ENCODE measurements at regions not wholly inside any gene's neighbourhood (a gene's known extent, or its start where the extent isn't known, plus 50 kb on each side); places are given as distances from the start of the nearest gene placed in this dataset.

- no peak overlapping the region for H3K27ac ChIP-seq (ENCODE audit: low read length in 2 of 2)
- Mint-ChIP-seq H3K9me3 (ENCODE audit: insufficient read depth) (no peaks in the 10 kb centered on the region), H3K27ac (no peak overlapping the region), H3K4me3 (no peak overlapping the region), H3K4me1 (no peaks in the 10 kb centered on the region), H3K27me3 (no peaks in the 10 kb centered on the region)
- TF ChIP-seq EZH2 (IDR thresholded peaks at IDR 0.05; ENCODE audit: borderline replicate concordance, insufficient read depth, low read depth, low read length, poor library complexity, severe bottlenecking): no peak
- TF ChIP-seq, protein P1, sequence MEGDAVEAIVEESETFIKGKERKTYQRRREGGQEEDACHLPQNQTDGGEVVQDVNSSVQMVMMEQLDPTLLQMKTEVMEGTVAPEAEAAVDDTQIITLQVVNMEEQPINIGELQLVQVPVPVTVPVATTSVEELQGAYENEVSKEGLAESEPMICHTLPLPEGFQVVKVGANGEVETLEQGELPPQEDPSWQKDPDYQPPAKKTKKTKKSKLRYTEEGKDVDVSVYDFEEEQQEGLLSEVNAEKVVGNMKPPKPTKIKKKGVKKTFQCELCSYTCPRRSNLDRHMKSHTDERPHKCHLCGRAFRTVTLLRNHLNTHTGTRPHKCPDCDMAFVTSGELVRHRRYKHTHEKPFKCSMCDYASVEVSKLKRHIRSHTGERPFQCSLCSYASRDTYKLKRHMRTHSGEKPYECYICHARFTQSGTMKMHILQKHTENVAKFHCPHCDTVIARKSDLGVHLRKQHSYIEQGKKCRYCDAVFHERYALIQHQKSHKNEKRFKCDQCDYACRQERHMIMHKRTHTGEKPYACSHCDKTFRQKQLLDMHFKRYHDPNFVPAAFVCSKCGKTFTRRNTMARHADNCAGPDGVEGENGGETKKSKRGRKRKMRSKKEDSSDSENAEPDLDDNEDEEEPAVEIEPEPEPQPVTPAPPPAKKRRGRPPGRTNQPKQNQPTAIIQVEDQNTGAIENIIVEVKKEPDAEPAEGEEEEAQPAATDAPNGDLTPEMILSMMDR (IDR thresholded peaks at IDR 0.05): no peak
- no peaks in the 10 kb centered on the region for H3K4me1 ChIP-seq (ENCODE audit: control insufficient read depth in 2 of 2, insufficient read depth in 2 of 2, low read length in 2 of 2)
- ATAC-seq (ENCODE audit: low read depth) (no peak), DNase-seq (no peak)
- ChIA-PET POLR2A (no interaction called here), CTCF (interaction anchor here (0.7 kb wide), 1 partner anchor 11 kb away, joined by 3 read pairs; no protein-coding TSS in a partner anchor)
- no peak overlapping the region for H3K9ac ChIP-seq (ENCODE audit: low read length)
- WGBS (ENCODE audit: insufficient coverage): no CpG with 5 or more reads among the region's 2 CpGs
- no peak overlapping the region for H2AFZ ChIP-seq (ENCODE audit: insufficient read depth, low read depth, low read length, poor library complexity, severe bottlenecking)
- H3K79me2 ChIP-seq (ENCODE audit: control insufficient read depth, insufficient read depth, low read length): no peaks in the 10 kb centered on the region
- H3K9me3 ChIP-seq (ENCODE audit: control extremely low read depth in 1 of 3, control insufficient read depth in 2 of 3, insufficient read depth in 1 of 3, low read length in 2 of 3): no peaks in the 10 kb centered on the region
- no peaks in the 10 kb centered on the region for H4K20me1 ChIP-seq (ENCODE audit: control insufficient read depth, insufficient read depth, low read length, poor library complexity, severe bottlenecking)
- intact Hi-C loops (cut with micrococcal nuclease): no loop called here
- no peak overlapping the region for H3K4me2 ChIP-seq (replicated peaks; ENCODE audit: low read depth, low read length, poor library complexity, severe bottlenecking)
- peaks cover 0 to 3% (median 0%) of the 10 kb centered on the region in 4 experiments for H3K27me3 ChIP-seq (replicated peaks in 1 of 4; ENCODE audit: control extremely low read depth in 1 of 4, control insufficient read depth in 3 of 4, insufficient read depth in 4 of 4, low read length in 3 of 4)
- no peaks in the 10 kb centered on the region for H3K36me3 ChIP-seq (replicated peaks in 1 of 2; ENCODE audit: control extremely low read depth in 1 of 2, control insufficient read depth in 1 of 2, extremely low read depth in 1 of 2, insufficient read depth in 2 of 2, low read length in 1 of 2)
- no peak overlapping the region for H3K4me3 ChIP-seq (ENCODE audit: control extremely low read depth in 1 of 5, extremely low read depth in 1 of 5, insufficient read depth in 1 of 5, low read depth in 2 of 5, low read length in 4 of 5)
Observed at GRCh38 chr12:77202457-77203060, 137.2 kb upstream of the E2F7 start.

- WGBS (ENCODE audit: insufficient coverage): no CpG with 5 or more reads among the region's 3 CpGs
- no peak overlapping the region for H3K27ac ChIP-seq (ENCODE audit: low read length in 2 of 2)
- no peak overlapping the region for H3K4me3 Mint-ChIP-seq
Observed at GRCh38 chr12:77189901-77190416, 124.6 kb upstream of the E2F7 start.

More at GRCh38 chr12:77189901-77190416, 124.6 kb upstream of the E2F7 start:
- no peak for ATAC-seq (ENCODE audit: low read depth)
- no peaks in the 10 kb centered on the region for H3K4me1 Mint-ChIP-seq
- no peak overlapping the region for H3K9ac ChIP-seq (ENCODE audit: low read length)
- no peak overlapping the region for H2AFZ ChIP-seq (ENCODE audit: insufficient read depth, low read depth, low read length, poor library complexity, severe bottlenecking)
- no peaks in the 10 kb centered on the region for H3K9me3 Mint-ChIP-seq (ENCODE audit: insufficient read depth)
- H3K27me3 Mint-ChIP-seq: no peaks in the 10 kb centered on the region
- ChIA-PET CTCF (interaction anchor here (0.5 kb wide), 1 partner anchor 549 kb away, joined by 5 read pairs; no protein-coding TSS in a partner anchor), POLR2A (no interaction called here)
- DNase-seq: no peak
- H3K4me2 ChIP-seq (replicated peaks; ENCODE audit: low read depth, low read length, poor library complexity, severe bottlenecking): no peak overlapping the region
- no peaks in the 10 kb centered on the region for H3K4me1 ChIP-seq (ENCODE audit: control insufficient read depth in 2 of 2, insufficient read depth in 2 of 2, low read length in 2 of 2)
- H4K20me1 ChIP-seq (ENCODE audit: control insufficient read depth, insufficient read depth, low read length, poor library complexity, severe bottlenecking): no peaks in the 10 kb centered on the region
- no peak overlapping the region for H3K27ac Mint-ChIP-seq
- H3K36me3 ChIP-seq (replicated peaks in 1 of 2; ENCODE audit: control extremely low read depth in 1 of 2, control insufficient read depth in 1 of 2, extremely low read depth in 1 of 2, insufficient read depth in 2 of 2, low read length in 1 of 2): no peaks in the 10 kb centered on the region
- H3K4me3 ChIP-seq (ENCODE audit: control extremely low read depth in 1 of 5, extremely low read depth in 1 of 5, insufficient read depth in 1 of 5, low read depth in 2 of 5, low read length in 4 of 5): no peak overlapping the region
- TF ChIP-seq, protein P1 (IDR thresholded peaks at IDR 0.05): no peak
- no peak for TF ChIP-seq EZH2 (IDR thresholded peaks at IDR 0.05; ENCODE audit: borderline replicate concordance, insufficient read depth, low read depth, low read length, poor library complexity, severe bottlenecking)
- intact Hi-C loops (cut with micrococcal nuclease): no loop called here
- H3K79me2 ChIP-seq (ENCODE audit: control insufficient read depth, insufficient read depth, low read length): no peaks in the 10 kb centered on the region
- no peaks in the 10 kb centered on the region for H3K27me3 ChIP-seq (replicated peaks in 1 of 4; ENCODE audit: control extremely low read depth in 1 of 4, control insufficient read depth in 3 of 4, insufficient read depth in 4 of 4, low read length in 3 of 4)
- H3K9me3 ChIP-seq (ENCODE audit: control extremely low read depth in 1 of 3, control insufficient read depth in 2 of 3, insufficient read depth in 1 of 3, low read length in 2 of 3): no peaks in the 10 kb centered on the region
